ENCODE measurements at regions not wholly inside any gene's neighbourhood (a gene's known extent, or its start where the extent isn't known, plus 50 kb on each side); places are given as distances from the start of the nearest gene placed in this dataset.

DNA sequence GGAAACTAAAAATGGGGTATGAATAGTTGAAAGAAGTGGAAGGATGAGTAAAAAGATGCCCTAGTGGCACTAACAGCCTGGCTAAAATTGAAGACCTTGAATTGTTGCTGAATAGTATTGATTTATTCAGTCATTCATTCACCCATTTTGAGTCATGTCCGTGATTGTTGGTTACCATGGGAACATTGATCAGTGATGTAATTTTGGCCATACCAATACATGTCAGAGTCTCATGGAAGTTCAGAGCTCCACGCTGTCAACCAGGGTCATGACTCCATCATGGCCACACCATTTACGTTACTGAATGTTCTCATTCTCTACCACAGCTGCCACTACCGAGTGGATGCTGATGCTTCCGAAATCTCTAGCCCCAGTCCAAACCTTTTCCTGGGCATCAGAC lies 62.5 kb upstream of the FOXE1 start:
- H3K9me3 Mint-ChIP-seq: no peaks in the 10 kb centered on the region
- TF ChIP-seq, protein P1, sequence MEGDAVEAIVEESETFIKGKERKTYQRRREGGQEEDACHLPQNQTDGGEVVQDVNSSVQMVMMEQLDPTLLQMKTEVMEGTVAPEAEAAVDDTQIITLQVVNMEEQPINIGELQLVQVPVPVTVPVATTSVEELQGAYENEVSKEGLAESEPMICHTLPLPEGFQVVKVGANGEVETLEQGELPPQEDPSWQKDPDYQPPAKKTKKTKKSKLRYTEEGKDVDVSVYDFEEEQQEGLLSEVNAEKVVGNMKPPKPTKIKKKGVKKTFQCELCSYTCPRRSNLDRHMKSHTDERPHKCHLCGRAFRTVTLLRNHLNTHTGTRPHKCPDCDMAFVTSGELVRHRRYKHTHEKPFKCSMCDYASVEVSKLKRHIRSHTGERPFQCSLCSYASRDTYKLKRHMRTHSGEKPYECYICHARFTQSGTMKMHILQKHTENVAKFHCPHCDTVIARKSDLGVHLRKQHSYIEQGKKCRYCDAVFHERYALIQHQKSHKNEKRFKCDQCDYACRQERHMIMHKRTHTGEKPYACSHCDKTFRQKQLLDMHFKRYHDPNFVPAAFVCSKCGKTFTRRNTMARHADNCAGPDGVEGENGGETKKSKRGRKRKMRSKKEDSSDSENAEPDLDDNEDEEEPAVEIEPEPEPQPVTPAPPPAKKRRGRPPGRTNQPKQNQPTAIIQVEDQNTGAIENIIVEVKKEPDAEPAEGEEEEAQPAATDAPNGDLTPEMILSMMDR (IDR thresholded peaks at IDR 0.05): no peak
- ChIA-PET POLR2A (no interaction called here), CTCF (no interaction called here)
- peaks cover 17% of the 10 kb centered on the region for H3K27me3 Mint-ChIP-seq
- no peak overlapping the region for H3K27ac ChIP-seq (ENCODE audit: low read depth in 1 of 2, low read length in 2 of 2)
- no peaks in the 10 kb centered on the region for H3K4me1 Mint-ChIP-seq (ENCODE audit: low read depth)
- H3K9me3 ChIP-seq (ENCODE audit: control insufficient read depth in 1 of 2, insufficient read depth in 1 of 2, low read length in 2 of 2): no peaks in the 10 kb centered on the region
- ATAC-seq (ENCODE audit: poor library complexity): no peak
- H3K36me3 ChIP-seq (ENCODE audit: insufficient read depth, low read length): no peaks in the 10 kb centered on the region
- intact Hi-C loops (cut with DNase I, micrococcal nuclease): no loop called here
- H3K4me1 ChIP-seq (ENCODE audit: insufficient read depth, low read length): no peaks in the 10 kb centered on the region
- H3K4me3 ChIP-seq (ENCODE audit: low read length): no peak overlapping the region
- no peaks in the 10 kb centered on the region for H3K36me3 Mint-ChIP-seq (ENCODE audit: low read depth)
- peaks cover 0 to 7% of the 10 kb centered on the region in 2 experiments for H3K27me3 ChIP-seq (ENCODE audit: control insufficient read depth in 1 of 2, insufficient read depth in 2 of 2, low read length in 2 of 2)
- H3K4me3 Mint-ChIP-seq: no peak overlapping the region
- no peak for DNase-seq
- H3K27ac Mint-ChIP-seq: no peak overlapping the region

DNA sequence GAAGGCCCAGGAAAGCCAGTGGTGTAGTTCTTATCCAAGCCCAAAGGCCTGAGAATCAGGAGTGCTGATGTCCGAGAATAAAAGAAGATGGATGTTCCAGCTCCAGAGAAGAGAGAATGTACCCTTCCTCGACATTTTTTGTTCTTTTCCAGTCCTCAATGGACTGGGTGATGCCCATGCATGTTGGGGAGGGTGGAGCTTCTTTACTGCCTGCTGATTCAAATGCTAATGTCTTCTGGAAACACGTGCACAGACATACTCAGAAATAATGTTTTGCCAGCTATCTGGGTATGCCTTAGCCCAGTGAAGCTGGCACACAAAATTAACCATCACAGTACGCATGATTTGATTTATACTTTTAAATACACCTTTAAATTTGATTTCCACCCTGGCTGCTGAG lies 61.5 kb upstream of the FOXE1 start:
- no peak overlapping the region for H3K27ac Mint-ChIP-seq
- peaks cover 17% of the 10 kb centered on the region for H3K27me3 Mint-ChIP-seq
- POLR2A ChIA-PET: no interaction called here
- H3K9me3 ChIP-seq (ENCODE audit: control insufficient read depth in 1 of 2, insufficient read depth in 1 of 2, low read length in 2 of 2): peaks cover 0 to 4% of the 10 kb centered on the region in 2 experiments
- no peaks in the 10 kb centered on the region for H3K9me3 Mint-ChIP-seq
- ATAC-seq (ENCODE audit: poor library complexity): no peak
- H3K4me3 Mint-ChIP-seq: no peak overlapping the region
- no peaks in the 10 kb centered on the region for H3K4me1 ChIP-seq (ENCODE audit: insufficient read depth, low read length)
- H3K4me3 ChIP-seq (ENCODE audit: low read length): no peak overlapping the region
- no peak overlapping the region for H3K27ac ChIP-seq (ENCODE audit: low read depth in 1 of 2, low read length in 2 of 2)
- TF ChIP-seq, protein P1 (IDR thresholded peaks at IDR 0.05): no peak
- H3K36me3 ChIP-seq (ENCODE audit: insufficient read depth, low read length): no peaks in the 10 kb centered on the region
- H3K36me3 Mint-ChIP-seq (ENCODE audit: low read depth): no peaks in the 10 kb centered on the region
- no peaks in the 10 kb centered on the region for H3K4me1 Mint-ChIP-seq (ENCODE audit: low read depth)
- CTCF ChIA-PET: no interaction called here
- DNase-seq: no peak
- peaks cover 0 to 7% of the 10 kb centered on the region in 2 experiments for H3K27me3 ChIP-seq (ENCODE audit: control insufficient read depth in 1 of 2, insufficient read depth in 2 of 2, low read length in 2 of 2)
- intact Hi-C loops (cut with DNase I, micrococcal nuclease): no loop called here

DNA sequence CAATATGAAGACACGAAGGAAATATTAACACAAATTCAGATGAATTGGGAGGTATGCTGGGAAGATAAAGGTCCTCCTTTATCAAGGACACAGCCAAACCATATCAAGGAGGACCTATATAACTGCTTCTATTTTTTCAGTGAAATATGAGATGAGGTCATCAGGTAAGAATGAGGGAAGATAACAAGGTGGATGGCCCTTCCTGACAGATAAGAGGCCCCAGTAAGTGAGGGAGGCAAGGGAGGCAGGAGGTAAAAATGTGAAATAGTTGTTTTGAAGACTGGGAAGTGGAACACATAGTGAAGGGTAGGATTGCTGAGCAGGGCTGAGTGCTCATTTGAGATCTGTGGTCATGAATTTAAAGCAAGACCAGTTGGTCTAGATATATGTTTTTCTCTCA lies 60.0 kb upstream of the FOXE1 start:
- Histone ChIP-seq H3K27ac (ENCODE audit: low read depth in 1 of 2, low read length in 2 of 2) (no peak overlapping the region), H3K9me3 (ENCODE audit: control insufficient read depth in 1 of 2, insufficient read depth in 1 of 2, low read length in 2 of 2) (peaks cover 0 to 4% of the 10 kb centered on the region in 2 experiments), H3K4me3 (ENCODE audit: low read length) (no peak overlapping the region), H3K4me1 (ENCODE audit: insufficient read depth, low read length) (no peaks in the 10 kb centered on the region), H3K27me3 (ENCODE audit: control insufficient read depth in 1 of 2, insufficient read depth in 2 of 2, low read length in 2 of 2) (peaks cover 0 to 5% of the 10 kb centered on the region in 2 experiments), H3K36me3 (ENCODE audit: insufficient read depth, low read length) (no peaks in the 10 kb centered on the region)
- H3K4me3 Mint-ChIP-seq: no peak overlapping the region
- no peaks in the 10 kb centered on the region for H3K36me3 Mint-ChIP-seq (ENCODE audit: low read depth)
- POLR2A ChIA-PET: no interaction called here
- no peak overlapping the region for H3K27ac Mint-ChIP-seq
- DNase-seq: no peak
- peaks cover 8% of the 10 kb centered on the region for H3K27me3 Mint-ChIP-seq
- intact Hi-C loops (cut with DNase I, micrococcal nuclease): no loop called here
- H3K4me1 Mint-ChIP-seq (ENCODE audit: low read depth): no peaks in the 10 kb centered on the region
- H3K9me3 Mint-ChIP-seq: no peaks in the 10 kb centered on the region
- CTCF ChIA-PET: no interaction called here
- TF ChIP-seq, protein P1 (IDR thresholded peaks at IDR 0.05): no peak
- ATAC-seq (ENCODE audit: poor library complexity): no peak
